T-helper 1 cell treated with Interleukin-12 subunit alpha and Interleukin-12 subunit beta and Interleukin-4 antibody, amounts not matched to agents 30 μg/mL and 1 μg/mL, for 36 hours (primary cell): ENCODE measurements at regions not wholly inside any gene's neighbourhood (a gene's known extent, or its start where the extent isn't known, plus 50 kb on each side); places are given as distances from the start of the nearest gene placed in this dataset.

ENCODE experiments used
- H3K27ac Mint-ChIP-seq: one replicate; pipeline ENCODE4 v1.8.0; 2021; ENCODE audit warnings: mild to moderate bottlenecking, mixed read lengths
- H3K27me3 Mint-ChIP-seq: one replicate; pipeline ENCODE4 v1.8.0; 2021; ENCODE audit warnings: low read depth, mixed read lengths
- H3K36me3 Mint-ChIP-seq: one replicate; pipeline ENCODE4 v1.8.0; 2021; ENCODE audit warnings: low read depth, mixed read lengths
- H3K4me1 Mint-ChIP-seq: one replicate; pipeline ENCODE4 v1.8.0; 2021; ENCODE audit warnings: low read depth, mixed read lengths
- H3K4me3 Mint-ChIP-seq: one replicate; pipeline ENCODE4 v1.8.0; 2021; ENCODE audit warnings: mild to moderate bottlenecking, moderate library complexity, mixed read lengths
- H3K9me3 Mint-ChIP-seq: one replicate; pipeline ENCODE4 v1.8.0; 2021; ENCODE audit warnings: mixed read lengths

- H3K9me3 Mint-ChIP-seq = no peaks in the 10 kb centered on the region
- H3K4me3 Mint-ChIP-seq = no peak overlapping the region
- H3K4me1 Mint-ChIP-seq = no peaks in the 10 kb centered on the region
- H3K27ac Mint-ChIP-seq = no peak overlapping the region
- H3K36me3 Mint-ChIP-seq = no peaks in the 10 kb centered on the region
- H3K27me3 Mint-ChIP-seq = no peaks in the 10 kb centered on the region
Measured at GRCh38 chr14:100988956-100989355, 85.4 kb upstream of the RTL1 start.

DNA sequence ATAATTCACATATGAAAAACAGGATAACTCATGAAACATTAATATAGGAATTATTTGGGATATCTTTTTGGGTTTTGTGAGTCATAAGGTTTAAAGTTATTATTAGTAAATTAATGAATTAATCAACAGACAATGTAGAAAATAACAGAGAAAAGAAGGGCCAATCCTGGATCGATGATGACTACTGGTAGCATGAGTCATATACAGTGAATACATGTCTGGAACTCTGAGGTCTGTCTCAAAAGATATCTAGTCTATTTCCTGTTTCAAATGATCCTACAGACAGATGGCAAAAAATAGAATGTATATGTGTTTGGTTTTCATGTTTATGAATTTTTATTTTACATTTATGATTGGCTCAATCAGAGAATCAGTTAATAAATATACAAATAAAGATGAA, 86.4 kb upstream of the RTL1 start:
- no peaks in the 10 kb centered on the region for H3K27me3 Mint-ChIP-seq
- no peaks in the 10 kb centered on the region for H3K9me3 Mint-ChIP-seq
- H3K36me3 Mint-ChIP-seq = no peaks in the 10 kb centered on the region
- H3K4me1 Mint-ChIP-seq = no peaks in the 10 kb centered on the region
- no peak overlapping the region for H3K27ac Mint-ChIP-seq
- no peak overlapping the region for H3K4me3 Mint-ChIP-seq

DNA sequence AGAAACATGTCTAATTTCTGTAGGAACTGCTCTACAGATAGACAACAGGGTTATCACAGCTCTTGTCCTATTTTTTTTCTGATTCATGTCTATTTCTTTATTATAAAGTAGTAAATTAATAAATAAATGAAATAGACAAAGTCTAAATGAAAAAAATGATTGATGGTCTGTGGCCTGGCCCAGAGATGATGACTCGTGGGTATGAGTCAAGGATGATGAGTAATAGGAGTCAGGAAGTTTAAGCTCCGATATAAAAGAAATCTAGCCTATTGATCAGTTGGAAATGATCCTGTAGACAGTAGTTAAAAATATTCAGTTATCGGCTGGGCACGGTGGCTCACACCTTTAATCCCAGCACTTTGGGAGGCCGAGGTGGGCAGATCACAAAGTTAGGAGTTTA, 90.6 kb upstream of the RTL1 start:
- Mint-ChIP-seq H3K9me3 (no peaks in the 10 kb centered on the region), H3K4me1 (no peaks in the 10 kb centered on the region), H3K27me3 (peaks cover 4% of the 10 kb centered on the region), H3K4me3 (no peak overlapping the region), H3K27ac (no peak overlapping the region), H3K36me3 (no peaks in the 10 kb centered on the region)

- no peak overlapping the region for H3K4me3 Mint-ChIP-seq
- peaks cover 4% of the 10 kb centered on the region for H3K27me3 Mint-ChIP-seq
- no peaks in the 10 kb centered on the region for H3K36me3 Mint-ChIP-seq
- H3K4me1 Mint-ChIP-seq = no peaks in the 10 kb centered on the region
- no peak overlapping the region for H3K27ac Mint-ChIP-seq
- no peaks in the 10 kb centered on the region for H3K9me3 Mint-ChIP-seq
Measured at GRCh38 chr14:100994756-100995330, 91.3 kb upstream of the RTL1 start.

DNA sequence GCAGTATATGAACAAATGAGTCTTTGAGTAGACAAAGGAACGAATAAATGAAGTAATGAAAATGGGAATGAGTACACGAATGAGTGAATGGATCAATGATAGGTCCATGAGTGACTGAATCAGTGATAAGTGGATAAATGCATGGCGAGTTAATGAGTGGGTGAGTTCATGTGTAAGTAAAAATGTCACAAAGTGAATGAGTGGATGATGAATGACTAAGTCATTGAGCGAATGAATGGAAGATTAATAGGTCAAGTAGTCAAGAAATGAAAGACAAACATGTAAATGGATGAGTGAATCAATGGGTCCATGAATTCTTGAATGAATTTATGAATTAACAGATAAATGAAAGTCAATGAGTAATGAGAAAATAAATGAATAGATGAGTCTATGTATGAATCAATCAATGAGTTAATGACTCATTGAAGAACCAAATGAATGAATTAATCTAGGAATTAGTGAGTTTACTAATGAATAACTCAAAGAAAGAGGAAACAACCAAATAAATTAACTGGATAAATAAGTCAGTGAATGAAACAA, 97.3 kb upstream of the RTL1 start:
- Mint-ChIP-seq H3K9me3 (no peaks in the 10 kb centered on the region), H3K27ac (no peak overlapping the region), H3K4me1 (peaks cover 3% of the 10 kb centered on the region), H3K27me3 (peaks cover 4% of the 10 kb centered on the region), H3K4me3 (no peak overlapping the region), H3K36me3 (no peaks in the 10 kb centered on the region)

DNA sequence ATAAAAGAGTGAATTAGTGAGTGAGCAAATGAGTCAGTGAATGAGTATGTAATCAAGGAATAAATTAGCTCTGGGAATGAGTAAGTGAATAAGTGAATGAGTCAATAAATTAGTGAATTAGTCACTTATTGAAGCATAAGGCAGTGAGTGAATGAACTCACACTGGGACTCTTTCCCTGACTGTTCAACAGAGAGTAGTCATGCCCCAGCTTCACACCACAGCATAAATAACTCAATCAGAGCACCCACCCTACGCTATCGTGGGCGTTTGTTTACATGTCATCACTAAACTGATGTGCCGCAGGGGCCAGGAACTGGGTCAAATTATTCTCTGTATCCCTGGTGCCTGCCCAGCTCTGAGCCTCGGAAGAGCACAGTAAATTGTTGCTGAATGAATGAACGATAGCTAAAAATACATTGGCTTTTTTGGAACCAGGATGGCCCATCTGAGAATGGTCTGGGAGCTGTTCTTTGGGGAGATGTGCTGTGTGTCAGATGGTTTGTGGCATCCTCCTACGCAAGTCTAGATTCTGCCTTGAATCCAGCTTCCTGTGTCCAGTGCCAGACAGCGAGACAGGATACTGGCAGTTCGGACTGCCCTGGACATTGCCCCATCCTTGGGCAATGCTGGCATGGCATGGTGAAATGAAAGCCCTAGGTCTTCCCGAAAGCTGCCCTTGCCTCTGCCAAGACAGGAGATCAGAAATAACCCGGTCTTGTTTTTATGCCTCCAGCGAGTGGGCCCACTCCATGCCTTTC, 98.0 kb upstream of the RTL1 start:
- H3K27me3 Mint-ChIP-seq = peaks cover 4% of the 10 kb centered on the region
- H3K36me3 Mint-ChIP-seq = no peaks in the 10 kb centered on the region
- H3K4me1 Mint-ChIP-seq = peaks cover 5% of the 10 kb centered on the region
- H3K27ac Mint-ChIP-seq = no peak overlapping the region
- no peaks in the 10 kb centered on the region for H3K9me3 Mint-ChIP-seq
- H3K4me3 Mint-ChIP-seq = no peak overlapping the region

GRCh38 chr14:101002738-101003137, 99.2 kb upstream of the RTL1 start:
- no peak overlapping the region for H3K27ac Mint-ChIP-seq
- no peaks in the 10 kb centered on the region for H3K9me3 Mint-ChIP-seq
- peaks cover 4% of the 10 kb centered on the region for H3K27me3 Mint-ChIP-seq
- H3K4me3 Mint-ChIP-seq = no peak overlapping the region
- H3K4me1 Mint-ChIP-seq = peaks cover 5% of the 10 kb centered on the region
- H3K36me3 Mint-ChIP-seq = no peaks in the 10 kb centered on the region

GRCh38 chr14:101004176-101004575, 100.7 kb upstream of the RTL1 start:
- peaks cover 5% of the 10 kb centered on the region for H3K4me1 Mint-ChIP-seq
- H3K9me3 Mint-ChIP-seq = no peaks in the 10 kb centered on the region
- no peaks in the 10 kb centered on the region for H3K36me3 Mint-ChIP-seq
- H3K27me3 Mint-ChIP-seq = no peaks in the 10 kb centered on the region
- H3K27ac Mint-ChIP-seq = no peak overlapping the region
- H3K4me3 Mint-ChIP-seq = no peak overlapping the region

- H3K36me3 Mint-ChIP-seq = no peaks in the 10 kb centered on the region
- H3K4me3 Mint-ChIP-seq = no peak overlapping the region
- H3K9me3 Mint-ChIP-seq = no peaks in the 10 kb centered on the region
- no peak overlapping the region for H3K27ac Mint-ChIP-seq
- H3K4me1 Mint-ChIP-seq = peaks cover 5% of the 10 kb centered on the region
- H3K27me3 Mint-ChIP-seq = no peaks in the 10 kb centered on the region
Measured at GRCh38 chr14:101004954-101005353, 101.4 kb upstream of the RTL1 start.

DNA sequence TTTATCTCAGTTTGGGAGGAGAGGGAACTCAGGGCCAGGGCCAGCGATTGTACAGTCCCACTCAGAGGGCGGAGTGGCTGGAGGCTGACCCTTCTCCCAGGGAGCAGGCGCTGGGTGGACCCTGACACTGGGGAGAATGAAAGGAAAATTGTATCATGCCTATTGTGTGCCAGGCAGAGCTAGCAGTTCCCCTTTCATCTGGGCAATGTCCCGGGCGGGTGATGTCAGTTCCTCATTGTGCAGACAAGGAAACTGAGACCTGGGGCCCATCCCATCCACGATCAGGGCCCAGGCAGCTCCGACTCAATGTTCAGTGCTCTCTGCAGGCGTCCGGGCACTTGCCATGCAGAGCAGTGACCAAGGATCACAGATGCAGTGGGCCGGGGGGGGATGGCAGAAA, 101.9 kb upstream of the RTL1 start:
- no peak overlapping the region for H3K27ac Mint-ChIP-seq
- no peak overlapping the region for H3K4me3 Mint-ChIP-seq
- no peaks in the 10 kb centered on the region for H3K36me3 Mint-ChIP-seq
- no peaks in the 10 kb centered on the region for H3K9me3 Mint-ChIP-seq
- peaks cover 5% of the 10 kb centered on the region for H3K4me1 Mint-ChIP-seq
- H3K27me3 Mint-ChIP-seq = no peaks in the 10 kb centered on the region

DNA sequence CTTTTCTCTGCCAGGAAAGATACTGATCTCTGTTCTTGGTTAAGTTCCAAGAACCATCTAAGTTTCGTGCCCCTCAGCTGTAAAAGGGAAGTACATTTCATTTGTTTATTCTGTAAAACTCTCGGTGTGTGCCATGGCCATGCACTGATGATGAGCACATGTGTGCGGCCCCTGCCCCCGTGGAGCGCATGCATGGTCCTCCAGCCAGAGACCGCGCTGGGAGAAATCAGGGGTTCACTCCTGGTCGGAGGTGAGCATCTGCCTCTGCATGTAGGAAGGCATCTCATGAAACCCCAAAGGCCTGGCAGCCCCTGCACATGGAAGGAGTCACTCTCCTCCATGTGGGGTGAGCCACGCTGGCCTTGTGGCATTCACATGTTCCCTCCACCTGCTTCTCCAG, 102.5 kb upstream of the RTL1 start:
- Mint-ChIP-seq H3K4me3 (no peak overlapping the region), H3K36me3 (no peaks in the 10 kb centered on the region), H3K27ac (no peak overlapping the region), H3K27me3 (no peaks in the 10 kb centered on the region), H3K4me1 (peaks cover 5% of the 10 kb centered on the region), H3K9me3 (no peaks in the 10 kb centered on the region)

DNA sequence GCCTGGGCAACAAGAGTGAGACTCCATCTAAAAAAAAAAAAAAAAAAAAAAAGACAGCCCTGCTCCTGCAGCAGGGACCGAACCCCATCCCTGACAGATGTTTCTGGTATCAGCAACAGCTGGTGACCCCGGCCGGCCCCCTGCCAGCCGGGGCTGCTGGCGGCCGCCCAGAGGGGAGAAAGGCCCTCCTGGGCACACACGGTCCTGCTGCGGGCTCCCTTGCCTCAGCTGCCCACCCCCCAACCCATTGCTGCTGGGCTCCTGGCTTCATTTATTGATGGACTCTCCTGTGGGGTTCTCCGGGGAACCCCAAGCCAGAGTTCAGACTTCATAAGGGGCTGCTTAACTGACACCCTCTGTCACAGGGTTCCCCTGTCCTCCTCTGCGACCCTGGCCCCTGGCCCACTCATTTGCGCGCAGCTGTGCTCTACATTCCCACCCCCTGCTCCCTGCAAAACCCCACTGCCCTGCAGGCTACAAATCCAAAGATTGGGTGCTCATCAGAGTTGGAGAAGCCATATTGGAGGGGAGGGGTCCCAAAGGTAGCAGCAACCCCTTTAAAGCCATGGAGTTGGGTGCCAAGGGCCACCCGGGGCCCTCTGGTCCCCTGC, 103.6 kb upstream of the RTL1 start:
- no peaks in the 10 kb centered on the region for H3K36me3 Mint-ChIP-seq
- no peak overlapping the region for H3K4me3 Mint-ChIP-seq
- peaks cover 5% of the 10 kb centered on the region for H3K4me1 Mint-ChIP-seq
- H3K27me3 Mint-ChIP-seq = no peaks in the 10 kb centered on the region
- no peaks in the 10 kb centered on the region for H3K9me3 Mint-ChIP-seq
- H3K27ac Mint-ChIP-seq = no peak overlapping the region

DNA sequence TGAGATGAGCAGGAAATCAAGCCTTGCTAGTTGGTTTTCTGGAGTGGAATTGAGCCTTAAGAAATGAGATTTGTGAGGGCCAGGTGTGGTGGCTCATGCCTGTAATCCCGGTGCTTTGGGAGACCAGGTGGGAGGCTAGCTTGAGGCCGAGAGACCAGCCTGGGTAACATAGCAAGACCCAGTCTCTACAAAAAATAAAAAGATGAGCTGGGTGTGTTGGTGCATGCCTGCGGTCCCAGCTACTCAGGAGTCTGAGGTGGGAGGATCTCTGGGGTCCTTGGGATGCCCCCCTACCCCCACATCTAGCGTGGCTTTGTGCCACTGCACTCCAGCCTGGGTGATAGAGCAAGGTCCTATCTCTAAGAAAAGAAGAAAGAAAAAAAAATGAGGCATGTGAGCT, 104.2 kb upstream of the RTL1 start:
- Mint-ChIP-seq H3K36me3 (no peaks in the 10 kb centered on the region), H3K4me1 (peaks cover 5% of the 10 kb centered on the region), H3K27me3 (no peaks in the 10 kb centered on the region), H3K4me3 (no peak overlapping the region), H3K9me3 (no peaks in the 10 kb centered on the region), H3K27ac (no peak overlapping the region)

DNA sequence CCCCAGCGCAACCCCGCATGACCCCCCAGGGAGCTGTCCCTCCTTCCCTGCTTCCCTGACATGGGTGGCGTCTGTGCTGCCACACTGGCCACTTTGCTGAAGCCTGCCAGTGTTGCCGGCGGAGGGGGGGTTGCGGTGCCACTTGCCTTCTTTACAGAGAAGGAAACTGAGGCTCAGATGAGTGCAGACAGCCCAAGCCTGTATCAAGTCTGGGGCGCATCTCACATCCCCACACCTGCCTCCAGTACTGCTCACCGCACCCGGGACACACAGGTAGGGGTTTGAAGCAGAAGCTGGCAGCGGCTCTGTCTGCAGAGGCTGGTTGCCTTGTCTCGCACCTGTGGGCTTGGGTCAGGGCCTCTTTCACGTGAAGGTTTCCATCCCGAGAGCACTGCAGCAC, 104.7 kb upstream of the RTL1 start:
- no peaks in the 10 kb centered on the region for H3K9me3 Mint-ChIP-seq
- H3K27ac Mint-ChIP-seq = no peak overlapping the region
- no peaks in the 10 kb centered on the region for H3K36me3 Mint-ChIP-seq
- H3K4me1 Mint-ChIP-seq = peaks cover 5% of the 10 kb centered on the region
- no peak overlapping the region for H3K4me3 Mint-ChIP-seq
- H3K27me3 Mint-ChIP-seq = no peaks in the 10 kb centered on the region
